D721Med (cell line): ENCODE measurements at regions not wholly inside any gene's neighbourhood (a gene's known extent, or its start where the extent isn't known, plus 50 kb on each side); places are given as distances from the start of the nearest gene placed in this dataset.
"Not testable (repeated sequence)": the region's sequence is repeated elsewhere in the genome, so short reads cannot be mapped to it uniquely, and the experiment has no call there.

Source experiments
- DNase-seq: peaks from one replicate; pipeline ENCODE4 v3.0.0; 2011; ENCODE audit warnings: low spot score; ENCODE audit not compliant: insufficient read length
- FAIRE-seq: peaks from 2 replicates; lab custom pipeline; 2011; peaks lifted over from hg19 to GRCh38; lab: Jason Lieb, UNC
- CTCF ChIP-seq: IDR thresholded peaks from 2 replicates; pipeline ENCODE4 v1.5.1; 2012; ENCODE audit warnings: mild to moderate bottlenecking, control low read depth; ENCODE audit not compliant: insufficient read depth; ENCODE audit errors: missing control alignments

GRCh38 chr19:28614634-28615545, 598.1 kb downstream of the UQCRFS1 start:
- FAIRE-seq: no peak
- no peak for DNase-seq
- no peak for TF ChIP-seq CTCF

DNA sequence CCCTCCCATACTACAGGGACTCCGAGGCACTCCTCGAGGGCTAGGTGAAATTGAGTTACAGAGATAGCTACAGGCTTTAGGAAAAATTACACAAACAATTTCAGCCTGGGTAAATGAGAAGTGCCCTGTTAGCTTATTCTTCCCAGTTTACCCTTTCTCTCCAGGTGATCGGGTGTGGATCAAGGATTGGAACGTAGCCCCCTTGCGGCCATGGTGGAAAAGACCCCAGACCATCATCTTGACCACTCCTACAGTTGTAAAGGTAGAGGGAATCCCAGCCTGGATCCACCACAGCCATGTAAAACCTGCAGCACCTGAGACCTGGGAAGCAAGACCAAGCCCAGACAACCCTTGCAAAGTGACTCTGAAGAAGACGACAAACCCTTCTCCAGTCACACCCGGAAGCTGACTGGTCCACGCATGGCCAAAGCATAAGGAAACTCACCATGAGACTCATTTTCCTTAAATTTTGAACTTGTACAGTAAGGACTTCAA, 600.6 kb downstream of the UQCRFS1 start:
- FAIRE-seq (no peak), DNase-seq (no peak)
- no peak for TF ChIP-seq CTCF

DNA sequence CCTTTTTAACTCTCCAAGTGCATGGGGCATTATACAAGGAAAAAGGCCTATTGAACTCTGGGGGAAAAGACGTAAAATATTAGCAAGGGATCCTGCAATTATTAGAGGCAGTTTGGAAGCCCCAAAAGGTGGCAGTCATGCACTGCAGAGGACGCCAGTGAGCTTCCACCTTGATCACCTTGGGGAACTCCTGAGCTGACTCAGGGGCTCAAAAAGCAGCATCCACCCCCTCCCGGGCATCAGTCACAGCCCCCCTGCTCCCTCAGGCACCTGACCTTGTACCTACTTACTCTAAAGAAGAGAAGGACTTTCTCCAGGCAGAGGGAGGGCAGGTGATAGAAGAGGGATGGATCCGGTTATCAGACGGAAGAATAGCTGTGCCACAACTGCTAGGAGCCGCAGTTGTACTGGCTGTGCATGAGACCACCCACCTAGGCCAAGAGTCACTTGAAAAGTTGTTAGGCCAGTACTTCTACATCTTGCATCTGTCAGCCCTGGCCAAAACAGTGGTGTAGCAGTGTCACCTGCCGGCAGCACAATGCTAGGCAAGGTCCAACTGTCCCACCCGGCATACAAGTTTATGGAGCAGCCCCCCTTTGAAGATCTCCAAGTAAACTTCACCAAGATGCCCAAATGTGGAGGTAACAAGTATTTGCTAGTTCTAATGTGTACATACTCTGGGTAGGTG, 601.6 kb downstream of the UQCRFS1 start:
- DNase-seq, FAIRE-seq: not testable (repeated sequence)

DNA sequence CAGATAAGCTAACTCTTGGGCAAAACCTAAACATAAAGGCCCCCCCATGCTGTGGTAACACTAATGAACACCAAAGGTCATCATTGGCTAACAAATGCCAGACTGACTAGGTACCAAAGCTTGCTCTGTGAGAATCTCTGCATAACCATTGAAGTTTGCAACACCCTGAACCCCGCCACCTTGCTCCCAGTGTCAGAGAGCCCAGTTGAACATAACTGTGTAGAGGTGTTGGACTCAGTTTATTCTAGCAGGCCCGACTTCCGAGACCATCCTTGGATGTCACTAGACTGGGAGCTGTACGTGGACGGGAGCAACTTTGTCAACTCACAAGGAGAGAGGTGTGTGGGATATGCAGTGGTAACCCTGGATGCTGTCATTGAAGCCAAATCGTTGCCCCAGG, 602.2 kb downstream of the UQCRFS1 start:
- DNase-seq (no peak), FAIRE-seq (no peak)
- no peak for TF ChIP-seq CTCF

DNA sequence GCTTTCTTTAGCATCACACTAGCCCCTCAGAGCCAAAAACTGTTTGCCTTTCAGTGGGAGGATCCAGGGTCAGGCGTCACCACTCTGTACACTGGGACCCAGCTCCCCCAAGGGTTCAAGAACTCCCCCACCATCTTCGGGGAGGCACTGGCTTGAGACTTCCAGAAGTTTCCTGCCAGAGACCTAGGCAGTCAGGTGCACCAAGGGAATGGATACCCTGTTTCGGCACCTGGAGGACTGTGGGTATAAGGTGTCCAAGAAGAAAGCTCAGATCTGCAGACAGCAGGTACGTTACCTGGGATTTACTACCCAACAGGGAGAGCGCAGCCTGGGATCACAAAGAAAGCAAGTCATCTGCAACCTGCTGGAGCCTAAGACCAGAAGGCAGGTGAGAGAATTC, 603.0 kb downstream of the UQCRFS1 start:
- no peak for TF ChIP-seq CTCF
- FAIRE-seq (no peak), DNase-seq (no peak)

- no peak for FAIRE-seq
- TF ChIP-seq CTCF: no peak
Measured at GRCh38 chr19:28609091-28609755, 603.7 kb downstream of the UQCRFS1 start.

DNA sequence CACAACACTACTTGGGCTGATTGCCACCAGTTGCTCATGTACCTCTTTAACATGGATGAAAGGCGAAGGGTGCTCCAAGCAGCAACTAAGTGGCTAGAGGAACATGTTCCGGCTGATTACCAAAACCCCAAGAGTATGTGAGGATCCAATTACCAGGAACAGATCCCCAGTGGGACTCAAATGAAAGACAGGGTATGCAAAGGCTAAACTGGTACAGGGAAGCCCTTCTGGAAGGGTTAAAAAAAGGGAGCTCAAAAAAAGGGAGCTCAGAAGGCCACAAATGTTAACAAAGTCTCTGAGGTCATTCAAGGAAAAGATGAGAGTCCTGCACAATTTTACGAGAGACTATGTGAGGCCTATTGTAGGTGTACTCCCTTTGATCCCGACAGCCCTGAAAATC, 604.7 kb downstream of the UQCRFS1 start:
- FAIRE-seq: no peak
- no peak for TF ChIP-seq CTCF
- DNase-seq: no peak

More at GRCh38 chr19:28609091-28609755, 603.7 kb downstream of the UQCRFS1 start:
- DNase-seq: no peak
